GM12865 (cell line): ENCODE measurements at regions not wholly inside any gene's neighbourhood (a gene's known extent, or its start where the extent isn't known, plus 50 kb on each side); places are given as distances from the start of the nearest gene placed in this dataset.

Experiments
- DNase-seq: peaks from one replicate; pipeline ENCODE4 v3.0.0; 2010; ENCODE audit warnings: low read depth
- H3K4me3 ChIP-seq: 2 replicates; pipeline ENCODE4 v1.5.1; 2011; ENCODE audit warnings: mild to moderate bottlenecking, low read depth, low read length, control low read depth
- CTCF ChIP-seq: IDR thresholded peaks from 2 replicates; pipeline ENCODE4 v1.5.1; 2011; ENCODE audit warnings: low read length, control low read depth, low read depth, inconsistent platforms; ENCODE audit not compliant: insufficient read depth; ENCODE audit errors: missing control alignments

- no peak for TF ChIP-seq CTCF
- no peak for DNase-seq
- no peak overlapping the region for H3K4me3 ChIP-seq
Observed at GRCh38 chr6:92275150-92275549, 1144.2 kb downstream of the EPHA7 start.

- TF ChIP-seq CTCF = no peak
- DNase-seq = no peak
- no peak overlapping the region for H3K4me3 ChIP-seq
Observed at GRCh38 chr6:92274588-92274987, 1144.8 kb downstream of the EPHA7 start.

GRCh38 chr6:92273694-92274093, 1145.7 kb downstream of the EPHA7 start:
- DNase-seq = no peak
- TF ChIP-seq CTCF = no peak
- no peak overlapping the region for H3K4me3 ChIP-seq

GRCh38 chr6:92271091-92271490, 1148.3 kb downstream of the EPHA7 start:
- no peak for DNase-seq
- TF ChIP-seq CTCF = no peak
- H3K4me3 ChIP-seq = no peak overlapping the region

- TF ChIP-seq CTCF = no peak
- H3K4me3 ChIP-seq = no peak overlapping the region
- no peak for DNase-seq
Observed at GRCh38 chr6:92270365-92270764, 1149.0 kb downstream of the EPHA7 start.

GRCh38 chr6:92267335-92267734, 1152.0 kb downstream of the EPHA7 start:
- no peak overlapping the region for H3K4me3 ChIP-seq
- no peak for DNase-seq
- no peak for TF ChIP-seq CTCF

GRCh38 chr6:92263864-92264263, 1155.5 kb downstream of the EPHA7 start:
- no peak for DNase-seq
- H3K4me3 ChIP-seq = no peak overlapping the region
- no peak for TF ChIP-seq CTCF
